T-helper 17 cell (primary cell): ENCODE measurements at regions not wholly inside any gene's neighbourhood (a gene's known extent, or its start where the extent isn't known, plus 50 kb on each side); places are given as distances from the start of the nearest gene placed in this dataset.

Source experiments
- ATAC-seq: fragments of 150-1000 bp; cut with Tn5 transposase; 2 replicates; pipeline ENCODE4 v1.10.0; 2021; ENCODE audit warnings: mild to moderate bottlenecking, moderate library complexity
- DNase-seq, 3 donors: peaks; one replicate each; pipeline versions ENCODE4 v3.0.0 to v3.0.0-alpha.2; 2020 to 2021
- H3K9me3 ChIP-seq: one replicate; pipeline ENCODE4 v1.7.0; 2013; ENCODE audit warnings: low read length, mild to moderate bottlenecking; ENCODE audit not compliant: control insufficient read depth, poor library complexity, severe bottlenecking
- H3K27ac Mint-ChIP-seq: one replicate; pipeline ENCODE4 v1.8.0; 2022; ENCODE audit warnings: mild to moderate bottlenecking, moderate library complexity, mixed read lengths
- H3K27me3 Mint-ChIP-seq: one replicate; pipeline ENCODE4 v1.8.0; 2022; ENCODE audit warnings: mixed read lengths
- H3K36me3 Mint-ChIP-seq: one replicate; pipeline ENCODE4 v1.8.0; 2022; ENCODE audit warnings: low read depth, mixed read lengths
- H3K4me1 Mint-ChIP-seq: one replicate; pipeline ENCODE4 v1.8.0; 2022; ENCODE audit warnings: mild to moderate bottlenecking, mixed read lengths
- H3K4me3 Mint-ChIP-seq: one replicate; pipeline ENCODE4 v1.8.0; 2022; ENCODE audit warnings: mild to moderate bottlenecking, moderate library complexity, mixed read lengths

DNA sequence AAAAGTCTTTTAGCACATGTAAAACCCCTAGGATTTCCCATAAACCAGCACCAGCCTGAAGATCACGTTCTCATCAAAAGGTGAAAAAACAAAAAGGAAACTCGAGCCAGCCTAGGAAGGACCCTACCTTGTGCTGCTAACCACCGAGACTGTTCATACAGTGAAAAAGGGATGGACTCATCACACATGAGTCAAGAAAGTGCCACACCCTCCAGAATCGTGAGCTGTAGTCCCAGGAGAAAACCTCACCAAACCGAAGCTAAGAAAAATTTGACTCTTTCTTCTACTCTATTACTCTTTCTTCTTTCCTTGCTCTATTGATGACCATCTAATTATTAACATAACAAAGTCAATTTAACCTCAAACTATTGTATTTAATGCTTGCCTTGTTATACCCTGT is 124.8 kb upstream of the USP9Y start:
- no peaks in the 10 kb centered on the region for H3K36me3 Mint-ChIP-seq
- no peak overlapping the region for H3K4me3 Mint-ChIP-seq
- H3K9me3 ChIP-seq: no peaks in the 10 kb centered on the region
- H3K4me1 Mint-ChIP-seq: no peaks in the 10 kb centered on the region
- no peaks in the 10 kb centered on the region for H3K27me3 Mint-ChIP-seq
- no peak overlapping the region for H3K27ac Mint-ChIP-seq
- DNase-seq (no peak), ATAC-seq (no peak)

DNA sequence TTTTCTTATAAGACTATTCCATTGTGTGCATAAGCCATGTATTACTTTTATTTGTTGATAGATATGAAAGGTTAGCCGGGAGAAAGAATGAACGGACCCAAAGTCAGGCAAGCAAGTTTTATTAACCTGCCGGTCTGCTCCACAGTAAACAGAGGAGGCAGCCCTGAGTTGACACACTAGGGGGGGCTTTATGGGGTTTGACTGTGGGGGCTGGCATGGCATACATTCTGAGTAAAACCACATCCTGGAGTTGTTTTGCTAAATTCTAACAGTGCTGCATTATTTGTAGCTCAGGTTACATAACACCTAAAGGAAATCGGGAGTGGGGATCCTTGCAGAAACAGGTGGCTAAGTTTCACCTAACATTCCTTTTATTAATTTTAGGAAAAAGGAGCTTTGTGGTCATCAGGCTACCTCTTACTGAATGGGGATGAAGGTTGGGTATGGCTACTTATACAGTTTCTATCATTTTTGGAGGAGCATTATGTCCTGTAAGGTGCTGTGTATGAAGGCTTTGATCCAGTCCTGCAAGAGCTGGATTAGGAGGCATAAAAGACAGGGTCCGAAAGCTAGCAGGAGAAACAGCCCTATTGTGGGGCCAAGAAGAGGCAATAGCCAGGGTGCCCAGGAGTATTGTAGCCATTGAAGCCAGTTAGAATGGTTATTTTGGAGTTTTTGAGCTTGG is 107.4 kb upstream of the USP9Y start:
- peaks cover 11% of the 10 kb centered on the region for H3K4me1 Mint-ChIP-seq
- DNase-seq (peak in 1 of 3 donors; percentile 4), ATAC-seq (peak; percentile 83)
- no peaks in the 10 kb centered on the region for H3K27me3 Mint-ChIP-seq
- H3K27ac Mint-ChIP-seq: peak overlapping the region; percentile 51
- H3K36me3 Mint-ChIP-seq: peaks cover 13% of the 10 kb centered on the region
- peak overlapping the region; percentile 22 for H3K4me3 Mint-ChIP-seq
- H3K9me3 ChIP-seq: no peaks in the 10 kb centered on the region

DNA sequence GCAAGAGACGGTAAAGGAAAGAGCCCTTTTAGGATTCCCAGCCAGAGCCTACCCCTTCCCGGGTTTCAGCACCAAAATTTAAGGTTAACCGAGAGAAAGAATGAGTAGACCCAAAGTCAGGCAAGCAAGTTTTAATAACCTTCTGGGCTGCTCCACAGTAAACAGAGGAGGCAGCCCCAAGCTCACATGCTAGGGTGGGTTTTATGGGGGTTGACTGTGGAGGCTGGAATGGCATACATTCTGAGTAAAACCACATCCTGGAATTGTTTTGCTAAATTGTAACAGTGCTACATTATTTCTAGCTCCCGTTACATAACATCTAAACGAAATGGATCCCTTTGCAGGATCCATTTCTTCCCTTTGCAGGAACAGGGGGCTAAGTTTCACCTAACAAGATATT is 102.2 kb upstream of the USP9Y start:
- ATAC-seq: no peak
- Mint-ChIP-seq H3K4me3 (peak overlapping the region; percentile 31), H3K27me3 (no peaks in the 10 kb centered on the region), H3K27ac (no peak overlapping the region), H3K4me1 (peaks cover 8% of the 10 kb centered on the region), H3K36me3 (peaks cover 13% of the 10 kb centered on the region)
- no peaks in the 10 kb centered on the region for H3K9me3 ChIP-seq
- no peak for DNase-seq

DNA sequence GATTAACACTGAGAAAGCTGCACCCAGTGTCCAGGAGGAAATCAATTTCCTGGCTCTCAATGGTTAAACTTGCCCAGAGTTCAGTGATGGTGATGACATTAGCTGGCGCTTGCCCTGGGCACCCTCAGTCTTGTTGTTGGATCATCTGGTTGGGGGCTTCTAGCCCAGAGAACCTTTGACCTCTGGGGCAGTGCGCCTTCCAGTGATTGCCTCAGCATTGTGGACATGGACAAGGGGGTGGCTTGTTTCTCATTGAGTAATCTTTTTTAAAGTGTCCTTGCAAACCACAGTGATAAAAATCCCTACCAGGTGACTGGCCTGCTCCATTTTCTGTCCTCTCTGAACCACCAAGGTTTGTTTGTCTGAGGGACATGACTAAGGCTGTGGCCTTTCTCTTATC is 95.6 kb upstream of the USP9Y start:
- H3K27ac Mint-ChIP-seq: no peak overlapping the region
- no peaks in the 10 kb centered on the region for H3K27me3 Mint-ChIP-seq
- no peaks in the 10 kb centered on the region for H3K36me3 Mint-ChIP-seq
- H3K4me1 Mint-ChIP-seq: no peaks in the 10 kb centered on the region
- H3K4me3 Mint-ChIP-seq: no peak overlapping the region
- DNase-seq: no peak
- H3K9me3 ChIP-seq: no peaks in the 10 kb centered on the region
- ATAC-seq: no peak

DNA sequence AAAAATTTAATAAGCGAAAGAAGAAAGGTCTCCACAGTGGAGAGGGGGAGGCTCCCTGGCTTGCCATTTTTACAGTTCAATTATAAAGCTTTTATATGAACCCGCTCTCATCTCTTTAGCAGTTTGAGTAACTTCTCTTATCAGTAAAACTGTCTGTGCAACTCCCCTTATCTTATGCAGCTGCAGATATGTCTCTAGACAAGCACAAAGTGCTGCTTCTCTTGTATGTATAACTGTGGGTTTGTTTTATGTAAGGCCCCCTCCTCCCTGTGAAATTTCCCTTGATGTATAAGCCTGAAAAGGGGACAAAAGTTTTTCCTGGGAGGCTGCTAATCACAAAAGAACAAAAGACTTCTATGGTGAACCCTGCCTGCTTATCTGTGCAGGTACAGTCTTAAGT is 90.2 kb upstream of the USP9Y start:
- no peak overlapping the region for H3K27ac Mint-ChIP-seq
- H3K27me3 Mint-ChIP-seq: no peaks in the 10 kb centered on the region
- ATAC-seq: no peak
- no peaks in the 10 kb centered on the region for H3K9me3 ChIP-seq
- no peaks in the 10 kb centered on the region for H3K36me3 Mint-ChIP-seq
- no peak for DNase-seq
- no peak overlapping the region for H3K4me3 Mint-ChIP-seq
- H3K4me1 Mint-ChIP-seq: peaks cover 3% of the 10 kb centered on the region

DNA sequence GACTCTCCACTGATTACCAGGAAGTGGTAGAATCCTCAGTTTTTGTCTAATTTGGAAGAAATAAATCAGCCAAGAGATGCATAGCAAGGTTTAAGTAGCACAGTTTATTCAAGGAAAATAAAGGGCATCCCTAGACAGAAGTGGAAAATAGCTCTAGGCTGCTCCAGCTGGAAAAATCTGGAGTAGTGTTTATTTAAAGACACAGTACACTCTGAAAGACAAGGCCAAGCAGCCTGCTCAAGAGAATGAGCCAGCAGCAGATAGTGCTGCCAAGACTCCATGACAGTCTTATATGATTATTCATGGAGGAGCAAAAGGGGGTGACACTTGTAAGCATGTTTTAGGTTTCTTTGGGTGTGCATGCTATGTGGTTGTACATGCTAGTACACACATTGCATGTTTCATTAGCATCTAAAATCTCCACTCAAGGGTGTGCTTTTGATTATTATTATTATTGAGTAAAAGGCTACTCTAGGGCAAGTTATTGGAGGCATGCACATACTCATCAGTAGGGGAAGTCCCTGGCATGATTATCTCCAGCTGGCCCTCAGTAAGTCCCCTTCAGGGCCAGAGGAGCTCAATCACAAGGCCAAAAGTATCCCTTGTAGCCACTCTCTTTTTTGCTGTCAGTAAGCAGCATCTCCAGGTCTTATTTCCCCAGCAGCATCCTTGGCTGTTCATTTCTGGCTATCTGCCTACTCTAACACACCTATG is 85.1 kb upstream of the USP9Y start:
- ATAC-seq (no peak), DNase-seq (no peak)
- H3K4me3 Mint-ChIP-seq: no peak overlapping the region
- H3K36me3 Mint-ChIP-seq: no peaks in the 10 kb centered on the region
- H3K27me3 Mint-ChIP-seq: no peaks in the 10 kb centered on the region
- H3K27ac Mint-ChIP-seq: no peak overlapping the region
- peaks cover 3% of the 10 kb centered on the region for H3K4me1 Mint-ChIP-seq
- H3K9me3 ChIP-seq: no peaks in the 10 kb centered on the region

DNA sequence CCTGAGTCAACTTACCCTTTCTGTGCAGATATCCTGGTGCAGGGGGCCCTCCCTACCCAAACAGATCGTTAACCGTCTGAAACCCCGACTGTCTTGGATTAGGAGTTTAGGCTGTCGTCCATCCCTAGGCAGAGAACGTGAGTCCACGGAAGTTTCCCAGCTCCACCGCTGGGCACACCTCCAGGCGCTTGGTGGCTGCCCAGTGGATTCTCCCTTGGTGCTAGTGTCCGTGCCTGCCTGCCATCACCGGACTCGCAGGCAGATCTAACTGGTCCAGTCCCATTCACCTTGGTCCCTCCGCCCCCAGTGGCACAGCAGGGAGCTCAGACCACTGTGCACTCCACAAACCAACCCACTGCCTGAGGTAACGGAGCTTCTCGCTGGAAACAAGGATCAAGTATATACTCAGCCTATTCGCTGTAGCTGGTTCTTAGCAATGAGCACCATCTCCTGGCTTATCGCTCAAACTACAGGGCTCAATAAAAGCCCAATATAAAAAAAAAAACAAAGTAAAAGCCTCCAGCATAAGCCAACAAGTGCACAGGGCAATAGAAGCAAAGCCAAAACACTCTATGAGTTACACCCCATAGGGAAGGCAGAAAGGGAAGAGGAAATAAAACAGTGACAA is 79.5 kb upstream of the USP9Y start:
- Mint-ChIP-seq H3K27me3 (no peaks in the 10 kb centered on the region), H3K4me1 (peaks cover 4% of the 10 kb centered on the region), H3K4me3 (no peak overlapping the region), H3K36me3 (peaks cover 3% of the 10 kb centered on the region), H3K27ac (no peak overlapping the region)
- H3K9me3 ChIP-seq: no peaks in the 10 kb centered on the region
- ATAC-seq: peak; percentile 59
- no peak for DNase-seq

DNA sequence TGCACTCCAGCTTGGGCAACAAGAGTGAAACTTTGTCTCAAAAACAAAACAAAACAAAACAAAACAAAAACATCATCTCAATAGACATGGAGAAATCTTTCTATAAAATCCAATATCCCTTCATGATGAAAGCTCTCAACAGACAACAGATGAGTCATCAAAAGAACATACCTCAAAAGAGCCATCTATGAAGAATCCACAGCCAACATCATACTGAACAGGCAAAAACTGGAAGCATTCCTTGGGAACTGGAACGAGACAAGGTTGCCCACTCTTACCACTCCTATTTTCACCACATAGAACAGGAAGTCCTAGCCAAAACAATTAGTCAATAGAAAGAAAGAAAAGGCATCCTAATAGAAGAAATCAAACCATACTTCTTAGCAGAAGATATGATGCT is 77.8 kb upstream of the USP9Y start:
- DNase-seq (no peak), ATAC-seq (no peak)
- H3K9me3 ChIP-seq: no peaks in the 10 kb centered on the region
- no peaks in the 10 kb centered on the region for H3K27me3 Mint-ChIP-seq
- H3K27ac Mint-ChIP-seq: no peak overlapping the region
- H3K4me3 Mint-ChIP-seq: no peak overlapping the region
- peaks cover 7% of the 10 kb centered on the region for H3K36me3 Mint-ChIP-seq
- H3K4me1 Mint-ChIP-seq: peaks cover 11% of the 10 kb centered on the region

DNA sequence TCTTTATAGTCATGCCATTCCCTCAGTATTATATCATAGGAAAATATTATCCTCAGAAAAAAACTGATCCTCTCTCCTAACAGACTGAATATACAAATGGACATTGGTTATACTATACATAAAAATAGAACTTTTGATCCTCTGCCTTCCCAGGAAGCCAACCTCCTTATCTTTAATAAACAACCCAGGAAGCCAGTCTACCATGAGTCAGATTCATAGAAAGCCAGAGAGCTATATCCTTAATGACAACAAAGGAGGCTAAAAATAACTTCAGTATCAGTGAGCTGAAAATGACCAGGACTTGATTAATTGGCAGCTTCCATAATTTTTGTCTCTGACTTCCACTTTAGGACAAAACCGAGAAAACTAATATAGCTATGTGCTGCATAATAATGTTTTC is 58.0 kb upstream of the USP9Y start:
- no peak overlapping the region for H3K27ac Mint-ChIP-seq
- DNase-seq (no peak), ATAC-seq (no peak)
- H3K27me3 Mint-ChIP-seq: no peaks in the 10 kb centered on the region
- H3K36me3 Mint-ChIP-seq: no peaks in the 10 kb centered on the region
- no peaks in the 10 kb centered on the region for H3K4me1 Mint-ChIP-seq
- no peaks in the 10 kb centered on the region for H3K9me3 ChIP-seq
- no peak overlapping the region for H3K4me3 Mint-ChIP-seq

DNA sequence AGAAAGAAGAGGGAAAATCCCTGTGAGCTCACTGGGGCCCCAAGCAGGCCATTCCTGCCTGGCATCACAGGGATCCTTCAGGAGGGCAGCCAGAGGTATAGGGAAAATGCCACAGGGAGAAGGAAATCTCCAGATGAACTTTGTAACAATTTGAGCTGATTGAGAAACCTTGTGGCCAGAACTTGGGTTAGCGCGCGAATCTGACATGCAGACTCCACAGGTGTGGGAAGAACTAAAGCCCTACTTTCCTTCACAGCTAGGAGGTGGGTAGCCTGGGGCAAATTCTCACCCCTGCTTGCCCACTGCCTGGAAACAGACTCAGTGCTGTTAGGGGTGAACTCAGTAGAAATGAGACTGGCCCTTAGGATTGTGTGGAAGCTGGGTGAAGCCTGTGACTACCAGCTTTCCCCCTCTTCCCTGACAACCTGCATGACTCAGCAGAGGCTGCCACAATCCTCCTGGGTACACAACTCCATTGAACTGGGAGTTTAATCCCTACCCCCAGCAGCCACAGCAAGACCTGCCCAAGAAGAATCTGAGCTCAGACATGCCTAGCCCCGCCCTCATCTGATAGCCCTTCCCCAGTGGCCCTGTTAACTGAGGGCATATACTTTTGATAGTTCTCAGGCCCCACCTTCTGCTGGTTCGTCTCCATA is 57.2 kb upstream of the USP9Y start:
- H3K4me3 Mint-ChIP-seq: no peak overlapping the region
- DNase-seq: no peak
- no peaks in the 10 kb centered on the region for H3K4me1 Mint-ChIP-seq
- no peaks in the 10 kb centered on the region for H3K27me3 Mint-ChIP-seq
- no peak for ATAC-seq
- H3K9me3 ChIP-seq: no peaks in the 10 kb centered on the region
- H3K27ac Mint-ChIP-seq: no peak overlapping the region
- no peaks in the 10 kb centered on the region for H3K36me3 Mint-ChIP-seq

DNA sequence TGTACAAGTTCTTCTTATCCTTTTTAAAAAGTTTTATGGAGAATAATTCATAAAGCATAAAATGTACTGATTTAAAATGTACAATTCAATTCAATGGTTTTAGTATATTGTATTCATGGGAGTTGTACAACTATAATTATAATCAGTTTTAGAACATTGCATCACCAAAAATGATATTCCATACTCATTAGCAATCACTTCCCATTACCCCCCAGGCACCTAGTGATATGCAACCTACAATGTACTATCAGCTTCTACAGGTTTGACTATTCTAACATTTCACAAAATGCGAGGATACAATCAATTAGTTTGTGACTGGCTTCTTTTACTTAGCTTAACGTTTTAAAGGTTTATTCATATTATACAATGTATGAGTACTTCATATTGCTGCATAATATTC is 49.9 kb upstream of the USP9Y start:
- Mint-ChIP-seq H3K27me3 (no peaks in the 10 kb centered on the region), H3K36me3 (no peaks in the 10 kb centered on the region), H3K4me3 (no peak overlapping the region), H3K27ac (no peak overlapping the region), H3K4me1 (no peaks in the 10 kb centered on the region)
- H3K9me3 ChIP-seq: no peaks in the 10 kb centered on the region
- ATAC-seq (no peak), DNase-seq (no peak)
